Keratinocyte (primary cell): ENCODE measurements at regions not wholly inside any gene's neighbourhood (a gene's known extent, or its start where the extent isn't known, plus 50 kb on each side); places are given as distances from the start of the nearest gene placed in this dataset.

Experiments
- DNase-seq: peaks from one replicate; pipeline ENCODE4 v3.0.0-alpha.2; 2011; ENCODE audit warnings: low read depth, missing footprints, low spot score
- FAIRE-seq: peaks from 2 replicates; lab custom pipeline; 2011; peaks lifted over from hg19 to GRCh38; lab: Jason Lieb, UNC
- H2AFZ ChIP-seq: 2 replicates; pipeline ENCODE4 v1.6.0; 2012; ENCODE audit warnings: low read length, control low read depth, inconsistent platforms; ENCODE audit not compliant: control insufficient read depth
- H3K27ac ChIP-seq: 2 replicates; pipeline ENCODE4 v1.5.1; 2011; ENCODE audit warnings: low read length; ENCODE audit not compliant: control insufficient read depth, insufficient read depth
- H3K27me3 ChIP-seq: 3 replicates; pipeline ENCODE4 v1.6.0; 2011; ENCODE audit warnings: low read length; ENCODE audit not compliant: control insufficient read depth, insufficient read depth; ENCODE audit errors: extremely low read depth
- H3K36me3 ChIP-seq, 2 experiments: 2 replicates in 1 of 2; 3 replicates in 1 of 2; pipeline ENCODE4 v1.5.1; 2011; ENCODE audit warnings: low read length in 2 of 2, mild to moderate bottlenecking in 1 of 2; ENCODE audit not compliant: control insufficient read depth in 2 of 2, insufficient read depth in 2 of 2; ENCODE audit errors: extremely low read depth in 1 of 2
- H3K4me1 ChIP-seq: 3 replicates; pipeline ENCODE4 v1.5.1; 2011; ENCODE audit warnings: low read length; ENCODE audit not compliant: control insufficient read depth, insufficient read depth; ENCODE audit errors: extremely low read depth
- H3K4me2 ChIP-seq: 3 replicates; pipeline ENCODE4 v1.6.0; 2011; ENCODE audit warnings: low read depth, low read length; ENCODE audit not compliant: control insufficient read depth, insufficient read depth; ENCODE audit errors: extremely low read depth
- H3K4me3 ChIP-seq, 3 experiments: fragments of 200-600 bp in 1 of 3; sonication (generic) in 1 of 3; 2 replicates in 2 of 3; 3 replicates in 1 of 3; pipeline ENCODE4 v1.5.1; 2011 to 2016; ENCODE audit warnings: low read length in 3 of 3, mild to moderate bottlenecking in 3 of 3, control low read depth in 2 of 3, inconsistent platforms in 1 of 3, low read depth in 1 of 3, mixed read lengths in 1 of 3, mixed run types in 1 of 3, moderate library complexity in 1 of 3; ENCODE audit not compliant: control insufficient read depth in 2 of 3, insufficient read depth in 2 of 3; ENCODE audit errors: extremely low read depth in 1 of 3
- H3K79me2 ChIP-seq: 2 replicates; pipeline ENCODE4 v1.6.0; 2012; ENCODE audit warnings: low read length; ENCODE audit not compliant: control insufficient read depth, insufficient read depth
- H3K9ac ChIP-seq: 3 replicates; pipeline ENCODE4 v1.6.0; 2011; ENCODE audit warnings: low read length; ENCODE audit not compliant: control insufficient read depth, insufficient read depth; ENCODE audit errors: extremely low read depth
- H3K9me1 ChIP-seq: 3 replicates; pipeline ENCODE4 v1.6.0; 2011; ENCODE audit warnings: low read length; ENCODE audit not compliant: control insufficient read depth, insufficient read depth; ENCODE audit errors: extremely low read depth
- H3K9me3 ChIP-seq: 2 replicates; pipeline ENCODE4 v1.5.1; 2012; ENCODE audit warnings: low read depth, low read length; ENCODE audit not compliant: control insufficient read depth
- H4K20me1 ChIP-seq: 3 replicates; pipeline ENCODE4 v1.6.0; 2011; ENCODE audit warnings: low read length; ENCODE audit not compliant: control insufficient read depth, insufficient read depth; ENCODE audit errors: extremely low read depth
- EZH2 ChIP-seq: IDR thresholded peaks from one replicate; pipeline ENCODE4 v1.6.1; 2012; ENCODE audit warnings: inconsistent platforms, mild to moderate bottlenecking, low read length, moderate library complexity
- dilution Hi-C: fragments of 300-500 bp; cut with MboI; formaldehyde crosslinking; loops from one replicate; pipeline ENCODE4 v1.7.0; 2020; ENCODE audit warnings: low sequenced_read_pairs; ENCODE audit not compliant: extremely low pct_ligation_motif_present
- TF ChIP-seq, protein P1 (sequence below), 3 experiments: IDR thresholded peaks in 1 of 3; conservative IDR thresholded peaks in 1 of 3; optimal IDR thresholded peaks in 1 of 3; 2 replicates in 2 of 3; 3 replicates in 1 of 3; pipeline versions ENCODE3 to v1.5.1; 2011; ENCODE audit warnings: low read length in 3 of 3, mild to moderate bottlenecking in 3 of 3, moderate library complexity in 2 of 3, control low read depth in 1 of 3, inconsistent platforms in 1 of 3; ENCODE audit not compliant: insufficient read depth in 2 of 3; ENCODE audit errors: extremely low read depth in 1 of 3

DNA sequence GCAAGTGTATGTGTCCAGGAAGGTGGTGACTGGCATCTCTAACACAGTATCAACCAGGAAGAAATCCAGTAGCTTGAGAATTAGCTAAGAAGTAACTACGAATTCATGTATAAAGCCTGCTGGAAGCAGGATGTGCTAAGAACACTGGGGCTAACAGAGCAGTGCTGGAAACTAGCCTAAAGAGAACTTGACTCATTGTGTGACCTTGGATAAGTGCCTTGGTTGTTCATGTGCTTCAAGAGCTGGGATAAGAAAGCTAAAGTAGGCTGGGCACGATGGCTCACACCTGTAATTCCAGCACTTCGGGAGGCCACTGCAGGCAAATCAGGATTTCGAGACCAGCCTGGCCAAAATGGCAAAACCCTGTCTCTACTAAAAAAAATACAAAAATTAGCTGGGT, 186.9 kb downstream of the RRAGC start:
- Histone ChIP-seq H3K27me3 (peaks cover 7% of the 10 kb centered on the region), H3K9me3 (no peaks in the 10 kb centered on the region), H3K79me2 (no peaks in the 10 kb centered on the region), H3K4me1 (no peaks in the 10 kb centered on the region), H3K36me3 (no peaks in the 10 kb centered on the region), H4K20me1 (no peaks in the 10 kb centered on the region), H3K9me1 (no peaks in the 10 kb centered on the region), H3K9ac (no peak overlapping the region), H3K4me3 (no peak overlapping the region), H3K27ac (no peak overlapping the region), H3K4me2 (no peak overlapping the region), H2AFZ (no peak overlapping the region)
- dilution Hi-C loops, result no loop called here
- FAIRE-seq (no peak), DNase-seq (no peak)
- TF ChIP-seq, protein P1, sequence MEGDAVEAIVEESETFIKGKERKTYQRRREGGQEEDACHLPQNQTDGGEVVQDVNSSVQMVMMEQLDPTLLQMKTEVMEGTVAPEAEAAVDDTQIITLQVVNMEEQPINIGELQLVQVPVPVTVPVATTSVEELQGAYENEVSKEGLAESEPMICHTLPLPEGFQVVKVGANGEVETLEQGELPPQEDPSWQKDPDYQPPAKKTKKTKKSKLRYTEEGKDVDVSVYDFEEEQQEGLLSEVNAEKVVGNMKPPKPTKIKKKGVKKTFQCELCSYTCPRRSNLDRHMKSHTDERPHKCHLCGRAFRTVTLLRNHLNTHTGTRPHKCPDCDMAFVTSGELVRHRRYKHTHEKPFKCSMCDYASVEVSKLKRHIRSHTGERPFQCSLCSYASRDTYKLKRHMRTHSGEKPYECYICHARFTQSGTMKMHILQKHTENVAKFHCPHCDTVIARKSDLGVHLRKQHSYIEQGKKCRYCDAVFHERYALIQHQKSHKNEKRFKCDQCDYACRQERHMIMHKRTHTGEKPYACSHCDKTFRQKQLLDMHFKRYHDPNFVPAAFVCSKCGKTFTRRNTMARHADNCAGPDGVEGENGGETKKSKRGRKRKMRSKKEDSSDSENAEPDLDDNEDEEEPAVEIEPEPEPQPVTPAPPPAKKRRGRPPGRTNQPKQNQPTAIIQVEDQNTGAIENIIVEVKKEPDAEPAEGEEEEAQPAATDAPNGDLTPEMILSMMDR (optimal IDR thresholded peaks at IDR 0.05 in 1 of 3, IDR thresholded peaks at IDR 0.05 in 1 of 3, conservative IDR thresholded peaks at IDR 0.05 in 1 of 3; ENCODE audit: extremely low read depth in 1 of 3, insufficient read depth in 2 of 3, low read length in 3 of 3), result no peak
- no peak for TF ChIP-seq EZH2

DNA sequence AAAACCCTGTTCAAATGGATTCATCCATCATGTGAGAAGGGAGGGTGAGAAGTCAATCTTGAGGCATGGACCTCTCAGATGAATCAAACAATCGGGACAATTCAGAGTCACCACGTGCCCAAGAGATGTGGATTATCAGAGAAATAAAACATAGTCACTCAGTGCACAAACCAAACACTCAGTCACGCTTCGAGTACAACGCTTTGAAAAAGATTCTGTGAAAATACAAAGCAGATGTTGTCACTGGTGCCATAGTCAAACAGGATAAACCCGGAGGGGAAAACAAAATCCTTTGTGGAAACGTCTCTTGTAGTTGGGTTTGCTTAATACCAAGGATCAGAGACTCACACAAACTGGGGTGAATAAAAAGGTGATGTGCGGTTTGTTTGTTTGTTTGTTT, 188.4 kb downstream of the RRAGC start:
- no peaks in the 10 kb centered on the region for H3K9me3 ChIP-seq
- no peaks in the 10 kb centered on the region for H3K4me1 ChIP-seq
- FAIRE-seq (no peak), DNase-seq (no peak)
- no peaks in the 10 kb centered on the region for H3K9me1 ChIP-seq
- no peak overlapping the region for H3K27ac ChIP-seq
- H4K20me1 ChIP-seq, result no peaks in the 10 kb centered on the region
- H2AFZ ChIP-seq, result no peak overlapping the region
- dilution Hi-C loops, result no loop called here
- H3K4me3 ChIP-seq, result no peak overlapping the region
- TF ChIP-seq, protein P1 (optimal IDR thresholded peaks at IDR 0.05 in 1 of 3, IDR thresholded peaks at IDR 0.05 in 1 of 3, conservative IDR thresholded peaks at IDR 0.05 in 1 of 3; ENCODE audit: extremely low read depth in 1 of 3, insufficient read depth in 2 of 3, low read length in 3 of 3), result no peak
- TF ChIP-seq EZH2, result no peak
- no peak overlapping the region for H3K4me2 ChIP-seq
- H3K9ac ChIP-seq, result no peak overlapping the region
- peaks cover 8% of the 10 kb centered on the region for H3K27me3 ChIP-seq
- no peaks in the 10 kb centered on the region for H3K36me3 ChIP-seq
- H3K79me2 ChIP-seq, result no peaks in the 10 kb centered on the region
